ENCODE measurements at regions not wholly inside any gene's neighbourhood (a gene's known extent, or its start where the extent isn't known, plus 50 kb on each side); places are given as distances from the start of the nearest gene placed in this dataset.
"Not testable (repeated sequence)": the region's sequence is repeated elsewhere in the genome, so short reads cannot be mapped to it uniquely, and the experiment has no call there.

DNA sequence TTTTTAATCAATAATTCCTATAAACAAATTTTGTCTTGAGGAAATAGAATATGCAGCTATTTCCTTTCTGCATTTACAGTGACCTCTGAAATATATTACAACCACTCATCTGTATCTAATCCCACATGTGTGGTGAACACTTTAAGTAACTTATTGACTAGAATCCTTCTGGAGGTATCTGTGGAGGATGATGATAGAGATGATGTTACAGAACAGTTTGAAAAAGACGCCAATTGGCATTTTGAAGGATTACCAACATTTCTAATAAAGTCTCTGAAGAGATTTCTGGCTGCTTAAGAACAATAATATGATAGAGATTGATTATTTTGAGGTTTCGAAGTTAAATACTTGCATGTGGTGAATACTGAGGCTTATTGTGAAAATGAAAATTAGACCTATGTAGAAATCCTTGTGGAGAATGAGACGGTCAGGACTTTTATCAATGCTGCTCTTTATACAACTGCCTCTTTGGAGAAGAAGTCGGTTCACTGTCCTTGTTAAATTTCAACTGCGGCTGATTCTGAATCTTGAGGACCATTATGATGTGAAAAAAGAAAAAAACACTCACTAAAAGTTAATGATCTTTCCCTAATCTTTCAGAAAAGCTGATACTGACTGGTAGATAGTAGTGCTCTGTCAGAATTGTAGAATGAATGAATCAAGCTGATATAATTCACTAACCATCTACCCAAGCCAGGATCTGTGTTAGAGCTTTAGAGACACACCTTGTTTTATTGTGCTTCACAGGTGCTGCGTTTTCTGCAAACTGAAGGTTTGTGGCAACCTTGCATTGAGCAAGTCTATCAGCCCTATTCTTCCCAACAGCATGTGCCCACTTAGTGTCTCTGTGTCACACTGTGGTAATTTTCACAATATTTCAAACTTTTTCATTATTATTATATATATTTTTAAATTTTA is 204.7 kb downstream of the SPRY1 start:
- no peak for DNase-seq (ENCODE audit: low read depth)

GRCh38 chr4:123602007-123602406 is 205.4 kb downstream of the SPRY1 start:
- DNase-seq (ENCODE audit: low read depth), result no peak

- DNase-seq (ENCODE audit: low read depth), result peak; percentile 46
Observed at GRCh38 chr4:123603165-123603564, 206.6 kb downstream of the SPRY1 start.

DNA sequence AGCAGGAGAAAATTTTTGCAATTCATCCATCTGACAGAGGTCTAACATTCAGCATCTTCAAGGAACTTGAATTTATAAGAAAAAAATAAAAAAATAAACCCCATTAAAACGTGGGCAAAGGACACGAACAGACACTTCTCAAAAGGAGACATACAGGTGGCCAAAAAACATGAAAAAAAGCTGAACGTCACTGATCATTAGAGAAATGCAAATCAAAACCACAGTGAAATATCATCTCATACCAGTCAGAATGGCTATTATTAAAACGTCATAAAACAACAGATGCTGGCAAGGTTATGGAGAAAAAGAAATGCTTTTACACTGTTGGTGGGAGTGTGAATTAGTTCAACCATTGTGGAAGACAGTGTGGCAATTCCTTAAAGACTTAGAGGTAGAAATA is 209.2 kb downstream of the SPRY1 start:
- DNase-seq (ENCODE audit: low read depth), result not testable (repeated sequence)

- DNase-seq (ENCODE audit: low read depth), result no peak
Observed at GRCh38 chr4:123606336-123606735, 209.7 kb downstream of the SPRY1 start.

DNA sequence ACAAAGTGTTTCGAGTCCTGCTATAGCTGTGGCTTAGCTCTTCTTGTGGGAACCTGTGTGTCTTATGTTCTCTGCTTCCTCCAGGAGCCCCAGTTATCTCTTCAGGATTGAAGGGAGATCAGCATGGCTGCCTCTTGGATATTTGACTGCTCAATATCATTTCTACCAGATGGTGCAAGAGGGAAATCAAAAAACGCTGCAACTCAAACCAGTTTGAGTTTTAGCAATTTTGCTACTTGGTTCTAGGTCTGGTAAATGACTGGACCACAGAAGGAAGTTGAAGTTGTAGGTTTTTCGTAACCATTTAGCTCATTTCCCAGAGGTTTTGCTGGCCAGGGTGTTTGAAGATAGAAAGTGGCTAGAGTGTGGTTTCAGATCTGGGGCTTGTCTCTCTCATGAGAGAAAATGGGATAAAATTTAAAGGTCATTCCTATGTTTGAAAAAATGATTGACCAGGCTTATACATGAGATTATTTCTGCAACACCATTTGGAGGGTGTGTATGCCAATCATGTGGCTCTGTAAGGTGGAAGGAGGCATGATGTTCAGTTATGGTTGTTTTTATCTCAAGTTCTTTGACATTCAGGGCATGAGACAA is 210.4 kb downstream of the SPRY1 start:
- no peak for DNase-seq (ENCODE audit: low read depth)

GRCh38 chr4:123609829-123610228 is 213.2 kb downstream of the SPRY1 start:
- no peak for DNase-seq (ENCODE audit: low read depth)

- DNase-seq (ENCODE audit: low read depth), result no peak
Observed at GRCh38 chr4:123613586-123614344, 217.2 kb downstream of the SPRY1 start.

- DNase-seq (ENCODE audit: low read depth), result no peak
Observed at GRCh38 chr4:123615901-123616300, 219.3 kb downstream of the SPRY1 start.

DNA sequence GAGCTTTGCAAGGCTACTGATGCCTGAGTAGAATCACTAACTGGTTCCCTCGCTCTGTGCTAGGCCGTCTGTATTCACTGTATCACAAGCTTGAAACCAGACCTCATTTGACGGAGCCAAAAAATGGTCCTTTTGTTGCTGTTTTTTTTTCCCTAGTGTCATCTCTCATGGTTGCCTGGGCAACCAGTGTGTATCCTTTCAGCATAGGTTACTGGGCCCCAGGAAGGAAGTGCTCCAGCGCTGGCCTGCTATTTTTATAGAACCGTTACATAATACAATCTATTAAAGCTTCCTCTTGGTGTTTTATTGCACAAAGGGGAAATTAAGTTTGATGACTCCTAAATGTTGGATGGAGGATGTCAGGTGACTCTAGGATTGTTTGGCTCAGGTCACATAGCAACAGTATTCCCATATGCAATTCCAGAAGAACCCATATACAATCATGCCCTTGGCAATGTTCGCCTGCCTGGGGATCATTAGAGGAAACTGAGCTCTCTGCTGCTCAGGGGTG is 220.4 kb downstream of the SPRY1 start:
- no peak for DNase-seq (ENCODE audit: low read depth)

GRCh38 chr4:123617791-123618190 is 221.2 kb downstream of the SPRY1 start:
- DNase-seq (ENCODE audit: low read depth), result no peak

GRCh38 chr4:123618606-123619005 is 222.0 kb downstream of the SPRY1 start:
- no peak for DNase-seq (ENCODE audit: low read depth)

DNA sequence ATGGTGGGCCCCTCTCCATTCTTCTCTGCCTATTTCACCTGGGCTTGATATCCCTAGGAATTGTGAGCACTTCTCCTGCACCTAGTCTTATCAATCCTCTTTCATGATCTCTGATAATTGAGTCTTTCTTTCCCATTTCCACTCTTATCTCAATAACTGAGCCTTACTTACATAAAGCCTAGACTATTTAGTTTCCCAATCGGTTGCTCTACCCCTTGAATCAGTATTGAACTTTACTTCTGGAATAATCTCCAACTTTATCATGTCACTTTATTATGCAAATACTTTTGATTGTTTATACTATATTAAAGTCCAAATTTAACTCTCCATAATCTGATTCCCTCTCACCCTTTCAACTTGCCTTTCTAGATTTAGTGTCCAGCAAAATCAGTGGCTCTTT is 222.7 kb downstream of the SPRY1 start:
- DNase-seq (ENCODE audit: low read depth), result no peak

- no peak for DNase-seq (ENCODE audit: low read depth)
Observed at GRCh38 chr4:123619895-123620294, 223.3 kb downstream of the SPRY1 start.

- DNase-seq (ENCODE audit: low read depth), result no peak
Observed at GRCh38 chr4:123621072-123621705, 224.6 kb downstream of the SPRY1 start.

GRCh38 chr4:123622572-123622971 is 226.0 kb downstream of the SPRY1 start:
- no peak for DNase-seq (ENCODE audit: low read depth)

- no peak for DNase-seq (ENCODE audit: low read depth)
Observed at GRCh38 chr4:123623611-123624010, 227.0 kb downstream of the SPRY1 start.

- no peak for DNase-seq (ENCODE audit: low read depth)
Observed at GRCh38 chr4:123624959-123625358, 228.4 kb downstream of the SPRY1 start.

- DNase-seq (ENCODE audit: low read depth), result no peak
Observed at GRCh38 chr4:123628288-123628687, 231.7 kb downstream of the SPRY1 start.

- DNase-seq (ENCODE audit: low read depth), result peak; percentile 19
Observed at GRCh38 chr4:123631786-123632692, 235.4 kb downstream of the SPRY1 start.

- no peak for DNase-seq (ENCODE audit: low read depth)
Observed at GRCh38 chr4:123632693-123633030, 236.1 kb downstream of the SPRY1 start.
